HG02798 (cell line): ENCODE measurements at regions not wholly inside any gene's neighbourhood (a gene's known extent, or its start where the extent isn't known, plus 50 kb on each side); places are given as distances from the start of the nearest gene placed in this dataset.

ENCODE experiments used
- ATAC-seq: cut with Tn5 transposase; IDR thresholded peaks from one replicate; pipeline ENCODE4 v1.9.1; 2021; ENCODE audit warnings: mild to moderate bottlenecking; ENCODE audit not compliant: unreplicated experiment, poor library complexity

DNA sequence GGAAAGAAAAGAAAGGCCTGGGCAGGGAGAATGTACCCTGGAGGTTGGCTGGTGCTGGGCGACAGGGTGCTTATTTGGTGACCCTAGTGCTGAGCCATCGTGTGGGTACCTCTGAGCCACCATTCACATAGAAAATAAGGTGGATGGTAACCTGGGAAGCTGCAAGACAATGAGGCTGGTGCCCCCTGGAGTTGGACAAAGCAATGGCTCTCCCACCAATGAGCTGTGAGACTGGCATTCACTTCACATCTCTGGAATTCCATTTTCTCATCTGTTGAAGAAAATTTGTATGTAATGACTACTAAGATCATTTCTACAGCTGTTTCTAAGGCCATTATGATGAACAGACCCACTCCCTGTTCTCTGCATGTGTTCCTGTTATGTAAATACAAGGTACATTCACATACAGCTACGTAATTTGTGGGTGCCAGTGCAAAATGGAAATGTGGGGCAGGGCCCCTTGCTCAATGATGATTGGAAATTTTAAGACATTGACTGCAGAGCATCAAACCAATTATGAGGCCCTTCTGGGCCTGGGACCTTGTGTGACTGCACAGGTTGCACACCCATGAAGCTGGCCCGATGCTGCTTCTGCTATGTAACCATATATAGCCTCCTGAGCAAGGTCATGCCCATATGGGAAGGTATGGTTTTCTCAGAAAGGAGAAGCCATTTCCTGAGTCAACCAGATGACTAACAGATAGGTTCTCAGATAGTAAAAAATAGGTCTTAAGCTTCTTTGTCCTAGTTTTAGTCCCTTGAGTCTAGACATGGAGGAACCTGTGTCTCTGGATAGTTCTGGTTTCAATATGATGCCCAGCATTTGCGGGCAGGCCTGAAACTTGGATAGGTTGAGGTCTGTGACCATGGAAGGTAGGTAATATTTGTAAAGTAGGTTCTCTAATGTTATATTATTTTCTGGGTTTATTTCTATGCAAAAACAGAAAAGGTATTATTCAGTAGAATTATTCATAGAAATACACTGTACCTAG lies 63.4 kb upstream of the IGF1 start:
- peak; percentile 45 for ATAC-seq

DNA sequence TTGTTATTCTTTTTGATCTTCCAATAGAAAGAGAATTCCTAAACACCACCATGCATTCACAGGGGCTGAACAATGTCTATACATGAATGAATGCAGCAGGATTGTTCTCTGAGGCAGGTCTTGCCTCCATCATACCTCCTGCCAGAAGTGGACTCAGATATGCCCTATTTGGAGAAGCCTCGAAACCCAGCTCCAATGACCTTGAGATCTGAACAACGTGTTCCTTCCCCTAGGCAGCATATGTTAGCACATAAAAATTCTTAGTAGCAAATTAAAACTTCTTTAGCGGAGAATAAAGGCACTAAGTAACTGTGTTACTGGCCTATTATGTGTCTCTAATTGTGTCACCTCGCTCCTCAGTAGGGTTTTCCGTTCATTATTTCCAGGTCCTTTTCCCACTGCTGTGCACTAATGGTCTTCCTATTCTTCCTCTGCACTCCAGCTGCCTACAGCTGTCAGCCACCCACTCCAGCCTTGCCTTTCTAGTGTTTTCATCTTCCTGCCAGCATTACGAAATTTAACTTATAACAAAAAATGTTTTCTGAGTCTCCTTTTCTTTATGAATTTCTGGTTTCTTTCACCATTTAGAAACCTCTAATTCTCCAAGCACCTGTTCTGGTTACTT lies 62.6 kb upstream of the IGF1 start:
- no peak for ATAC-seq

DNA sequence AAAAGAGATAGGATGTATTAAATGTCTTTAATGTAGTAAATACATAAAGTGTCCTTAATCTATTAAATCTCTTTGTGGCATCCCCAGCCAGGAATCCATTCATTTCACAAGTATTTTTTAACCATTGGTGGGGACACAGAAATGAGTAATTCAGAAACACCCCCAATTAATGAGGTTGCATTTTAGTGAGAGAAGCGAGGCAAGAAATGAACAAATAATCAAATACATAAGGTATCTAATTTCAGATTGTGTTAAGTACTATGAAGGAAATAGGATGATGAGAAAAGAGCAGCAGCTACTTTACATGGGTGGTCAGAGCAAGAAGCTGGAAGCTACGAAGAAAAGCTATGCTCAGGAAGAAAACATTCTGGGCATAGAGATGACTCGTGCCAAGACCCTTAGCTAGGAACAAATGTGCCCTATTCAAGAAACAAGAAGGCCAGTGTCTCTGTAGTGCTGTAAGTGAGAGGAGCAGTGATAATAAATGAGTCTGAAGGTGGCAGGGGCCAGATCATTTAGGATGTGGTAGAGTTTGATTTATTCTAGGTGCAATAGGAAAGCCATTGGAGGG lies 60.5 kb upstream of the IGF1 start:
- no peak for ATAC-seq

DNA sequence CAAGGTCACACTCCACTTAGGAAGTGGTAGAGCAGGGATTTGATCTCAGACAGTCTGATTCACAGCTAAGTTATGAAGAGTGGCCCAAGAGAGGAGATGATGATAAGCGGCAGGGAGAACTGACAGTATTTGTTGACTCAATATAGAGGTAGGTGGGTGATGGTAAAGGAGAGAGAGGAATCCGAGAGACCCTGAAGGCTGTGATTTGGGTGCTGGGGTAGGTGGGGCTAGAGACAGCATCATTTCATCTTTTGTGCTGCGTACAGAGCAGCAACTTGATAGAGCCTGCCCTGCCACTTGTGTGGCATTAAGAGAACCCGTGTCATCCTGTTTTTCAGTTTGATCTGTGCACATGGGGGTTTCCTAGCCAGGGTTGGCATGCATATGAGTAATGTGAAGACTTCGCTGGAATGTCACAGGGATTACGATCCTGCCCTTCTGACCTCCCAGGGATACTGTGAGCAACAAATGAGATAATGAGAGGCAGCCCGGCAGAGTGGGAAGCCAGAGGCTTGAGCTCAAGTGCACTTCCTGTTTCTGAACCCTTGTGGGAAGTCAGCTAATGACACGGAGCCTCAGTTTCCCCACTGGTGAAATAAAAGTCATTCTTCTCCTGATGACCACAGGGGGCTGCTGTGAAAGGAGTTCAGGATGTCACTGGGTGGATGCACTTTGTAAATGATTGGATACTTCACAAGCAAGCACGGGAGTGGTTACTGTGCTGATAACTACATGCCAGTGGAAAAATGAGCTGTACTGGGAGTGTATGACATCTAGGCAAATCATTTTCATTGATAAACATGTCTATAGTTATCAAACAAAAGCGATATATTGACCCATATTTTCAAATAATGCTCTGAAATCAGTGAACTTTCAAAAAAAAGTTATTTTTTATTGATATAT lies 59.5 kb upstream of the IGF1 start:
- ATAC-seq, result no peak

DNA sequence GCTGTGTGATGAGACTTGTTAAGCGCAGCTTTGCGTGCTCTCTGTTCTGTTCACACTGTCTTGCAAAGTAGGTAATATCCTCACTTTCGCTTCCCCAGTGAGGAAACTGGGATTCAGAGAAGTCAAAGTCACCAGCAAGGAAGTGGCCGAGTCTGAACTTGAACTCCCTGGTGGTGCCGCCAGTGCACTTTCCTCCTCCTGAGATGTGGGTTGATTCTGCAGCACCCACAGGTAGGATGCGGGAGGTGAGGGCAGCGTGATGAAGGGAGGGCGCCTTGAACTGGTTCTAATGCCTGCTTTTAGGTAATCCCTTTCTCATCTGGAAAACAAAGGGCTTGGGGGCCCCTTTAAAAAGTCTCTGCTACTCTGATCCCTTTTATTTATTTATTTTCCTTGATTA lies 54.9 kb upstream of the IGF1 start:
- no peak for ATAC-seq

DNA sequence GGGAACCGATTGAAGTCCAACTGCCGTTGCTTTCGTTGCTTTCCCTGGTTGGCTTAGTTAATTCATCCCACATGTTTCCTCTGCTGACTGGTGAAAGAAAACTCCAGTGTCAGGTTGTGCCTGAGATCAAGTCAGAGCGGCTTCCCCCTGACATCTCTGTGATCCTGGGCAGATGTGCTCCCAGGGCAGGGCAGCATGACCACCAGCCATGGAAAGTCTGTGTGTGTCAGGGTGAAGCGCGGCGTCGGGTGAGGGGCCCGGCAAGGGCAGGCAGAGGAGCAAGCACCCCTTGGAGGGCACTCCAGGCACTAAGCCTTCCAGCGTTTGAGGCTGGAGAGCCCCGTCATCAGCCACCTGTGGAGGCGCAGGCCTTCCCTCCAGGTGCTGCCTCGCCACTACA lies 54.5 kb upstream of the IGF1 start:
- no peak for ATAC-seq

DNA sequence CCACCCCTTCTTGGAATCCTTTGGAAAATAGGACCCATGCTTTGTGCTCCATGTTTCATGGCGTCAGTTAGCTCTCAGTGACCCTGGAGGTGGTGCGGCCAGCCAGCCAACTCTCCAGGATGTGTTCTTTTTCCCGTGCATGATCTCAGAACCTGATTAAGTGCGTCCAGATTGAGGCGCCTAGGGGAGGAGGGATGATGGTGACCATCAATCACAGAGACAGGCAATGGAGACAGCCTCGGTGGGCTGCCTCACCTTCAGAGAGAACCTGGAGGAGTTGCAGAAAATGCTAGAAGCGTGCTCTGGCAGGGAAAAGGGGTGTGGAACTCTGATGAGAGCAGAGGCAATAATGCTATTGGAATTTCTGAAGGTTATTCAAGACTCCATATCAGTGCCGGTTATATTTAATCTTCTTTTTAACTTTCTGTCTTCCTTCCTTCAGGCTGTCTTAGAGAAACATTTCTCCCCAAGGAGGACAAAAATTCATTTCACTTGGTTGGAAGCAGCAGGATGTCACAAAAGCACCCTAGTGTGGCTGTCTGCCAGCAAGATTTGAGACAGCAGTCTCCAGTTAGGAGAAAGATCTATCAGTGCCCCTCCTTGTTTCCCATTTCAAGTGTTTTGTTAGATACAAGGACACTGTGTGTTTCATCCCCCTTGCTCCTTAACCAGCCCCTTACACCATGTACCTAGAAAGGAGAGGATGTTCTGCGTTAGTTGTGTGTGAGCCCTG lies 53.3 kb upstream of the IGF1 start:
- no peak for ATAC-seq
